OCI-LY1 (cell line): ENCODE measurements at regions not wholly inside any gene's neighbourhood (a gene's known extent, or its start where the extent isn't known, plus 50 kb on each side); places are given as distances from the start of the nearest gene placed in this dataset.

Experiments used
- H2AFZ ChIP-seq: fragments of 200-600 bp; sonication (generic), shearing (Covaris generic); 2 replicates; pipeline ENCODE4 v1.6.0; 2014; ENCODE audit warnings: antibody characterized with exemption, mild to moderate bottlenecking, low read length
- H3F3A ChIP-seq: fragments of 200-600 bp; sonication (generic), shearing (Covaris generic); 2 replicates; pipeline ENCODE4 v1.6.0; 2014; ENCODE audit warnings: mild to moderate bottlenecking, antibody characterized with exemption, low read length, moderate library complexity; ENCODE audit not compliant: insufficient read depth
- H3K27ac ChIP-seq: fragments of 200-600 bp; sonication (generic); 2 replicates; pipeline ENCODE4 v1.5.1; 2014; ENCODE audit warnings: low read length, mixed run types, mild to moderate bottlenecking, low read depth; ENCODE audit not compliant: poor library complexity, severe bottlenecking
- H3K27me3 ChIP-seq: fragments of 200-600 bp; sonication (generic); 2 replicates; pipeline ENCODE4 v1.6.0; 2014; ENCODE audit warnings: antibody characterized with exemption, mild to moderate bottlenecking, low read length, moderate library complexity; ENCODE audit not compliant: insufficient read depth
- H3K36me3 ChIP-seq: fragments of 200-600 bp; sonication (generic); 2 replicates; pipeline ENCODE4 v1.6.1; 2014; ENCODE audit warnings: mild to moderate bottlenecking, antibody characterized with exemption, low read length, moderate library complexity, mixed read lengths; ENCODE audit not compliant: insufficient read depth
- H3K4me1 ChIP-seq: fragments of 200-600 bp; sonication (generic); 2 replicates; pipeline ENCODE4 v1.5.1; 2014; ENCODE audit warnings: mild to moderate bottlenecking, low read length, moderate library complexity; ENCODE audit not compliant: insufficient read depth, severe bottlenecking
- H3K4me2 ChIP-seq: fragments of 200-600 bp; sonication (generic), shearing (Covaris generic); 2 replicates; pipeline ENCODE4 v1.6.1; 2014; ENCODE audit warnings: low read length
- H3K4me3 ChIP-seq: fragments of 200-600 bp; sonication (generic); 2 replicates; pipeline ENCODE4 v1.5.1; 2014; ENCODE audit warnings: low read length, low read depth, mild to moderate bottlenecking, mixed read lengths; ENCODE audit not compliant: poor library complexity, severe bottlenecking
- H3K79me2 ChIP-seq: fragments of 200-600 bp; shearing (Covaris generic); 2 replicates; pipeline ENCODE4 v1.6.1; 2016; ENCODE audit warnings: mixed run types, low read length, mixed read lengths; ENCODE audit not compliant: insufficient read depth
- H3K9ac ChIP-seq: fragments of 200-600 bp; sonication (generic), shearing (Covaris generic); 2 replicates; pipeline ENCODE4 v1.6.1; 2014; ENCODE audit warnings: mild to moderate bottlenecking, low read length, mixed read lengths
- H3K9me2 ChIP-seq: fragments of 200-600 bp; sonication (generic), shearing (Covaris generic); 2 replicates; pipeline ENCODE4 v1.6.1; 2014; ENCODE audit warnings: low read depth, mild to moderate bottlenecking, low read length, mixed read lengths
- H3K9me3 ChIP-seq: fragments of 200-600 bp; shearing (Covaris generic); 2 replicates; pipeline ENCODE4 v1.6.1; 2014; ENCODE audit warnings: low read length, mixed read lengths
- H4K20me1 ChIP-seq: fragments of 200-600 bp; sonication (generic), shearing (Covaris generic); 2 replicates; pipeline ENCODE4 v1.6.0; 2016; ENCODE audit warnings: mild to moderate bottlenecking, low read length; ENCODE audit not compliant: insufficient read depth
- EZH2 ChIP-seq: fragments of 200-600 bp; sonication (generic), shearing (Covaris generic); IDR thresholded peaks from 2 replicates; pipeline ENCODE4 v1.8.0; 2017; ENCODE audit warnings: borderline replicate concordance, mixed run types, mild to moderate bottlenecking, antibody characterized with exemption, low read length, moderate library complexity, mixed read lengths
- TF ChIP-seq, protein P1 (sequence below): fragments of 200-600 bp; sonication (generic), shearing (Covaris generic); IDR thresholded peaks from 2 replicates; pipeline ENCODE4 v1.5.1; 2017; ENCODE audit warnings: mild to moderate bottlenecking, antibody characterized with exemption, low read length, moderate library complexity, mixed read lengths

DNA sequence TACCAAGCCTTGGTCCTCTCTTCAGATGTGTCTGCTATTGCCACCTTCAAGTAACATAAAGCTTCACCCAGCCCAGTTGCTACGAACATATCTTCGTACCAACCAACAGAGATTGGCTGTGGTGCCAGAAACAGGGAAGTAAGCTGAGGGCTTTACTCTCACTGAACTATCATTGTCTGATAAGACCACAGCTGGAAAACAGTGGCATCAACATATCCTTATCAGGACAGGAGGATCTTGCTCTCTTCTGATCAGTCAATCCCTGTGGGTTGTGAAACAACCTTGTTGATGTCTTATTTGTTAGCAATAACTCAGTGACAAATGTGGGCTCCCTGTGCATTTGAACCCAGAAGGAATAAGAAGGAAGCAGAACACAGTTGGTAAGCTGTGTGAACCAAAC lies 446.3 kb upstream of the MAF start:
- no peaks in the 10 kb centered on the region for H3K4me1 ChIP-seq
- H3K79me2 ChIP-seq, result no peaks in the 10 kb centered on the region
- no peaks in the 10 kb centered on the region for H3K9me2 ChIP-seq
- H3K4me2 ChIP-seq, result no peak overlapping the region
- no peaks in the 10 kb centered on the region for H3K27me3 ChIP-seq
- H3K9me3 ChIP-seq, result no peaks in the 10 kb centered on the region
- no peaks in the 10 kb centered on the region for H4K20me1 ChIP-seq
- H3K4me3 ChIP-seq, result no peak overlapping the region
- no peak overlapping the region for H3K9ac ChIP-seq
- no peaks in the 10 kb centered on the region for H3F3A ChIP-seq
- H3K27ac ChIP-seq, result no peak overlapping the region
- H3K36me3 ChIP-seq, result no peaks in the 10 kb centered on the region
- TF ChIP-seq, protein P1, sequence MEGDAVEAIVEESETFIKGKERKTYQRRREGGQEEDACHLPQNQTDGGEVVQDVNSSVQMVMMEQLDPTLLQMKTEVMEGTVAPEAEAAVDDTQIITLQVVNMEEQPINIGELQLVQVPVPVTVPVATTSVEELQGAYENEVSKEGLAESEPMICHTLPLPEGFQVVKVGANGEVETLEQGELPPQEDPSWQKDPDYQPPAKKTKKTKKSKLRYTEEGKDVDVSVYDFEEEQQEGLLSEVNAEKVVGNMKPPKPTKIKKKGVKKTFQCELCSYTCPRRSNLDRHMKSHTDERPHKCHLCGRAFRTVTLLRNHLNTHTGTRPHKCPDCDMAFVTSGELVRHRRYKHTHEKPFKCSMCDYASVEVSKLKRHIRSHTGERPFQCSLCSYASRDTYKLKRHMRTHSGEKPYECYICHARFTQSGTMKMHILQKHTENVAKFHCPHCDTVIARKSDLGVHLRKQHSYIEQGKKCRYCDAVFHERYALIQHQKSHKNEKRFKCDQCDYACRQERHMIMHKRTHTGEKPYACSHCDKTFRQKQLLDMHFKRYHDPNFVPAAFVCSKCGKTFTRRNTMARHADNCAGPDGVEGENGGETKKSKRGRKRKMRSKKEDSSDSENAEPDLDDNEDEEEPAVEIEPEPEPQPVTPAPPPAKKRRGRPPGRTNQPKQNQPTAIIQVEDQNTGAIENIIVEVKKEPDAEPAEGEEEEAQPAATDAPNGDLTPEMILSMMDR, result no peak
- TF ChIP-seq EZH2, result no peak
- no peak overlapping the region for H2AFZ ChIP-seq

DNA sequence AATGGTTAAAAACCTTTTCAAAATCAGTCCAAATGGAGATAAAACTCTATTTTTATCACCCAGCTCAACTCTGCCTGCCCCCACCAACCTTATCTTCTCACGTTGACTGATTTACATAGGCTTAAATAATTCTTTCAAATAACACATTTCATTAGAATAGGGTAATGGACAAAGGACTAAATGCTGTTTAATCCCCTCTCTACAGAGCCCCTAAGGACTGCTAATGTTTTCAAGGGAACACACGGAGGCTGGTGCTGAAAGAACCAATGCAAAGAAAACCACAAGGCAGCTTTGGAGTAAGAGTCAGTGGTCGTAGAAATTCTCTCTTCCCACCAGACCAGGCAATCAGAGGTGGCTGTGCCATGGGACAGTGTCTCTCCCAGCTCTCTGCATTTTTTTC lies 445.7 kb upstream of the MAF start:
- Histone ChIP-seq H4K20me1 (no peaks in the 10 kb centered on the region), H3K4me2 (no peak overlapping the region), H3K36me3 (no peaks in the 10 kb centered on the region), H3K4me3 (no peak overlapping the region), H3K4me1 (no peaks in the 10 kb centered on the region), H3K27ac (no peak overlapping the region), H3K27me3 (no peaks in the 10 kb centered on the region), H3F3A (no peaks in the 10 kb centered on the region), H3K9me3 (no peaks in the 10 kb centered on the region), H2AFZ (no peak overlapping the region), H3K9me2 (no peaks in the 10 kb centered on the region), H3K79me2 (no peaks in the 10 kb centered on the region), H3K9ac (no peak overlapping the region)
- TF ChIP-seq EZH2, result no peak
- TF ChIP-seq, protein P1, result no peak

DNA sequence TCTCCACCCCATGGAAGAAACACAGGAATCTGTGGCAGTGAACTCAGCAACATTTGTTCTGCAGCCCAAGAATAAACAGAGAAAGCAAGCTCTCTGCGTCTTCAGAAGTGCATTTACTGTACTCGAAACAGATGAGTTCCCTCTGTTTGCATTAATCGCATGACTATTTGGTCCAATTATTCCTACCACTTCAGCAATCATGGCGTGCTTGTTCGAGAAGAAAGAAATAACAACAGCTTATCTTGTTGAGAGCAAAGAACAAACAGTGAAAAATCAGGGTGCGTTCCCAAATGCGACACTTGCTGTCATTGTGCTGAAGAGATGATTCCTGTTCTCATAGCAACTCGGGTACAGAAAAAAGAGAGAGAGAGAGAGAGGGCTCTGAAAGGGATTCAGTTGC lies 445.3 kb upstream of the MAF start:
- no peaks in the 10 kb centered on the region for H3K27me3 ChIP-seq
- H3K9me3 ChIP-seq, result no peaks in the 10 kb centered on the region
- no peaks in the 10 kb centered on the region for H3F3A ChIP-seq

DNA sequence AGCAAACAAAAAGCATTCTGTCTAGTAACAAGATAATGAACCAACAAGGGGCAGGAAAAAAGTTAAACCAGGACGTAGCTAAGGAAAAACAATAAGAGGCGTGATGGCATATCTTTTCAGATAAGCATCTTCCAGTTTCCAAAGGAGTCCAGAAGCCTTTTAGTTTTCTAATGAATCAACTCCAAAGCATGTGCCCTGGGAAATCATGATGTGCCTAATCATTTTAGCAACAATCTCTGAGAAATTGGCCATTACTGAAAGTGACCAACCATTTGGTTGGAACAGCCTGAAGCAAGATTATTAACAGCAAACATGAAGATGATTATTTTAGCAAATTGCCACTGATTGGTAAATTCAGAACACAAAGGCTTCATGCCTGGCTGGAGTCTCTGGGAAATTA lies 440.9 kb upstream of the MAF start:
- Histone ChIP-seq H3K4me2 (no peak overlapping the region), H4K20me1 (no peaks in the 10 kb centered on the region), H3K79me2 (no peaks in the 10 kb centered on the region), H3F3A (no peaks in the 10 kb centered on the region), H2AFZ (no peak overlapping the region), H3K27ac (no peak overlapping the region), H3K9me3 (no peaks in the 10 kb centered on the region), H3K9ac (no peak overlapping the region), H3K4me3 (no peak overlapping the region), H3K4me1 (no peaks in the 10 kb centered on the region), H3K9me2 (no peaks in the 10 kb centered on the region), H3K36me3 (no peaks in the 10 kb centered on the region), H3K27me3 (no peaks in the 10 kb centered on the region)
- TF ChIP-seq EZH2, result no peak
- TF ChIP-seq, protein P1, result no peak

More for the DNA sequence above, 445.3 kb upstream of the MAF start:
- H3K4me2 ChIP-seq, result no peak overlapping the region
- no peaks in the 10 kb centered on the region for H3K36me3 ChIP-seq
- no peaks in the 10 kb centered on the region for H3K4me1 ChIP-seq
- no peak overlapping the region for H3K4me3 ChIP-seq
- no peak overlapping the region for H3K27ac ChIP-seq
- no peak for TF ChIP-seq EZH2
- no peak overlapping the region for H3K9ac ChIP-seq
- H4K20me1 ChIP-seq, result no peaks in the 10 kb centered on the region
- H3K79me2 ChIP-seq, result no peaks in the 10 kb centered on the region
- no peak overlapping the region for H2AFZ ChIP-seq
- no peaks in the 10 kb centered on the region for H3K9me2 ChIP-seq
